ENCODE measurements at regions not wholly inside any gene's neighbourhood (a gene's known extent, or its start where the extent isn't known, plus 50 kb on each side); places are given as distances from the start of the nearest gene placed in this dataset.

DNA sequence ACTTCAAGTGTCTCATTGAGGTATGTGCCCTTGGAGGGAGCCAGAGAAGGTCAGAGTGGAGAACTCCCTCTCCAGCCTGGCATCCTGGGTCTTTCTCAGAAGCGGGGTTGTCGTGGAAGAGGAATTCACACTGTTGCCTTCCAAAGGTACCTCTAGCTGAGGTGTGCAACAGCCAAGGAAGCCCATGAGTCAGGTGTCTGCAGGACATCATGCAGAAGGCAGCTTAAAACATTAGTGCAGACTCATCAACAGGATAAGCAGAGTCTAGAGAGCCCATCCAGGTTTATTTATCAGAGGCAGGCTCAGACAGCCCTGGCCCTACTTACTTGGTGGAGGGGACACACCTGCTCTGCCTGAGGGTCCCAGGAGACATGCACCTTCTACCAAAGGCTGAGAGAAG is 95.6 kb upstream of the TPM1 start:
- TF ChIP-seq, protein P1, sequence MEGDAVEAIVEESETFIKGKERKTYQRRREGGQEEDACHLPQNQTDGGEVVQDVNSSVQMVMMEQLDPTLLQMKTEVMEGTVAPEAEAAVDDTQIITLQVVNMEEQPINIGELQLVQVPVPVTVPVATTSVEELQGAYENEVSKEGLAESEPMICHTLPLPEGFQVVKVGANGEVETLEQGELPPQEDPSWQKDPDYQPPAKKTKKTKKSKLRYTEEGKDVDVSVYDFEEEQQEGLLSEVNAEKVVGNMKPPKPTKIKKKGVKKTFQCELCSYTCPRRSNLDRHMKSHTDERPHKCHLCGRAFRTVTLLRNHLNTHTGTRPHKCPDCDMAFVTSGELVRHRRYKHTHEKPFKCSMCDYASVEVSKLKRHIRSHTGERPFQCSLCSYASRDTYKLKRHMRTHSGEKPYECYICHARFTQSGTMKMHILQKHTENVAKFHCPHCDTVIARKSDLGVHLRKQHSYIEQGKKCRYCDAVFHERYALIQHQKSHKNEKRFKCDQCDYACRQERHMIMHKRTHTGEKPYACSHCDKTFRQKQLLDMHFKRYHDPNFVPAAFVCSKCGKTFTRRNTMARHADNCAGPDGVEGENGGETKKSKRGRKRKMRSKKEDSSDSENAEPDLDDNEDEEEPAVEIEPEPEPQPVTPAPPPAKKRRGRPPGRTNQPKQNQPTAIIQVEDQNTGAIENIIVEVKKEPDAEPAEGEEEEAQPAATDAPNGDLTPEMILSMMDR (conservative IDR thresholded peaks at IDR 0.05; ENCODE audit: control insufficient read depth, insufficient read depth, low read depth, low read length): no peak
- no peak for DNase-seq (ENCODE audit: low read depth)
- H3K4me3 ChIP-seq (ENCODE audit: control insufficient read depth, low read depth, low read length): no peak overlapping the region

DNA sequence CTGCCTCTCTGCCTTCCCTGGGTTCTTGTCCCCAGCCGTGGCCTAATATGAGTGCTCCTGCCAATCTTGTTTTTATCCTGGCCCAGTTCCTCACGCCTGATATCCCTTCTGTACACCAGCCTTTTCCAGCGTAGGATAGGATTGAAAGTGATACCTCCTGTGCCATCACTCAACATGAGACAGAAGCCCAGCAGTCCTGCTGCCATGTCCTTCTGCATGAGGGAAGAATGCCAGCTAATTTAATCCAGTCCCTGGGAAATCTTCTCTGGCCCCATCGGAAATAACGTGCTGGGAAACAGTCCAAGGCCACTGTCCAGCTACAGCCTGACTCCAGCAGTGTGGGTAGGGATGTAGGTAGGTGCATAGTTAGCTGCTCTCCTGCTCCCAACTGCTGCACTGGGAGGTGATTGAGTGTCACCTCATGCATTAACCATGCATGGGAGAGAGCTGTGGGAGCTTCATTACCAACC is 92.0 kb upstream of the TPM1 start:
- DNase-seq (ENCODE audit: low read depth): no peak
- TF ChIP-seq, protein P1 (conservative IDR thresholded peaks at IDR 0.05; ENCODE audit: control insufficient read depth, insufficient read depth, low read depth, low read length): no peak
- no peak overlapping the region for H3K4me3 ChIP-seq (ENCODE audit: control insufficient read depth, low read depth, low read length)

DNA sequence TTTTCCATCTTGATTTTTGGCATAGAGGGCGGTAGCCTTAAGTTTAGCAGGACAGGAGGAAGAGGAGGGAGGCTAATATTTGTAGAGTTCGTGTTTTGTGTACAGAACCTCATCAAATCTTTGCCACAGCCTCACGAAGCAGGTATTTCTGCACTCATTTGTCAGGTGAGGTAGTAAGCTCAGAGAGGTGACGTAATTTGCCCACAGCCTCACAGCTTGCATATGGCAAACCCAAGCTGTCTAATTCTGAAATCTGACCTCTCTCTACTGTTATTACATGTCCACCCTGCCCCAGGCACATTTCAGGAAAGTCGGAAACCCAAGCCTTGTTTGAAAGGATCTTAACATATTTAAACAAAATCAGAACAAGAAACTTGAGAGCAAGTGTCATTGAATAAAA is 91.1 kb upstream of the TPM1 start:
- TF ChIP-seq, protein P1 (conservative IDR thresholded peaks at IDR 0.05; ENCODE audit: control insufficient read depth, insufficient read depth, low read depth, low read length): no peak
- H3K4me3 ChIP-seq (ENCODE audit: control insufficient read depth, low read depth, low read length): no peak overlapping the region
- DNase-seq (ENCODE audit: low read depth): no peak

DNA sequence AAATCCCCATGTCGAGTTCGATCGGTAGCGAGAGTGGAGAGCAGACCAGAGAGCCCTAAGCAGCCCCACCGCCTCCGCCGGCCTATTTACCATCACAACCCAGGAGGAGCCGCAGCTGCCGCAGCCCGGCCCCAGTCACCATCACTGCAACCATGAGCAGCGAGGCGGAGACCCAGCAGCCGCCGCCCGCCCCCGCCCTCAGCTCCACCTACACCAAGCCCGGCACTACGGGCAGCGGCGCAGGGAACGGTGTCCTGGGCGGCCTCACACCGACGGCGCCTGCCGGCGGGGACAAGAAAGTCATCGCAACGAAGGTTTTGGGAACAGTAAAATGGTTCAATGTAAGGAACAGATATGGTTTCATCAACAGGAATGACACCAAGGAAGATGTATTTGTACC is 89.5 kb upstream of the TPM1 start:
- H3K4me3 ChIP-seq (ENCODE audit: control insufficient read depth, low read depth, low read length): no peak overlapping the region
- no peak for DNase-seq (ENCODE audit: low read depth)
- TF ChIP-seq, protein P1 (conservative IDR thresholded peaks at IDR 0.05; ENCODE audit: control insufficient read depth, insufficient read depth, low read depth, low read length): no peak

DNA sequence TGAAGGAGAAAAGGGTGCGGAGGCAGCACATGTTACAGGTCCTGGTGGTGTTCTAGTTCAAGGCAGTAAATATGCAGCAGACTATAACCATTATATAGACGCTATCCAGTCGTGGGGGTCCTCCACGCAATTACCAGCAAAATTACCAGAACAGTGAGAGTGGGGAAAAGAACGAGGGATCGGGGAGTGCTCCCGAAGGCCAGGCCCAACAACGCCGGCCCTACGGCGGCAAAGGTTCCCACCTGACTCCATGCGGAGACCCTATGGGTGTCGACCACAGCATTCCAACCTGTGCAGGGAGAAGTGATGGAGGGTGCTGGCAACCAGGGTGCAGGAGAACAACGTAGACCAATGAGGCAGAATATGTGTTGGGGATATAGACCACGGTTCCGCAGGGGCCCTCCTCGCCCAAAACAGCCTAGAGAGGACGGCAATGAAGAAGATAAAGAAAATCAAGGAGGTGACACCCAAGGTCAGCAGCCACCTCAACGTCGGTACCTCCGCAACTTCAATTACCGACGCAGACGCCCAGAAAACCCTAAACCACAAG is 89.0 kb upstream of the TPM1 start:
- DNase-seq (ENCODE audit: low read depth): no peak
- no peak overlapping the region for H3K4me3 ChIP-seq (ENCODE audit: control insufficient read depth, low read depth, low read length)
- TF ChIP-seq, protein P1 (conservative IDR thresholded peaks at IDR 0.05; ENCODE audit: control insufficient read depth, insufficient read depth, low read depth, low read length): no peak

DNA sequence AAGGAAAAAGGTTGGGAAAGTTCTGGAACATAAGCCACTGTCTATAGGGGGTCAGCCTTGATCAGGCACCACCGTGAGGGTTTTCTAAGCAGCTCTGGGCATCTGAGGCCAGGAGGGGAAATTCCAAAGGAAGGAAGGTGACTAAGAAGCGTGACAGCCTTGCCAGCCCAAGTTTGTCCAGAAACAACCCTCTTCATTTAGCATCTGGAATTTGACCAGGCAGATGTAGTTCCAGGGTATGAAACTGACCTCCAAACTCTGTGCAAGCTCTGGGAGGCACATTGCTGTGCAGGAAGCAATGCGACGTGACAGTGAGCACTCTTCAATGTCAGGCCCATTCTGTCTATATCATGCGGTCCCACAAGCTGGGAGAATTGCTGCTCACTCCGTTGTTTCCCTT is 85.4 kb upstream of the TPM1 start:
- no peak overlapping the region for H3K4me3 ChIP-seq (ENCODE audit: control insufficient read depth, low read depth, low read length)
- DNase-seq (ENCODE audit: low read depth): no peak
- TF ChIP-seq, protein P1 (conservative IDR thresholded peaks at IDR 0.05; ENCODE audit: control insufficient read depth, insufficient read depth, low read depth, low read length): no peak
